ENCODE measurements at regions not wholly inside any gene's neighbourhood (a gene's known extent, or its start where the extent isn't known, plus 50 kb on each side); places are given as distances from the start of the nearest gene placed in this dataset.

DNA sequence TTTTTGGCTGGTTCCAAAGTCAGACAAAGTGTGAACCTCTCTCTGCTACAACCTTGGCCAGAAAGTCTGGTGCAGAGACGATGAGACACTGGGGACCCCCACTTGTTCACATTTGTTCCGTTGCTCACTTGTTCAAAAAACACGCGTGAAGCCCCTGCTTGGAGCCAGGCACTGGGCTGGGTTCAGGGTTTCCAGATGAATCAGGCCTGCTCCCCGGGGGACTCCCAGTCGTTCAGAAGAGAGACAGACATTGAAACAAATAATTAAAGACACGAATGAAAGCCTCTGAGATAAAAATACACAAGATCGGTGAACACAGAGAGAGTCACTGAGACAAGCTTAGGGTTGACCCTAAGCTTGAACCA is 101.5 kb upstream of the RUNX3 start:
- peak; percentile 78; the same call in 1 of the 2 replicates for TF ChIP-seq POLR2AphosphoS5 (IDR thresholded peaks at IDR 0.05; ENCODE audit: low read depth, low read length)
- peak; percentile 79 for TF ChIP-seq POLR2A (IDR thresholded peaks at IDR 0.05; ENCODE audit: low read depth, low read length)
- peak; percentile 18; the same call in 1 of the 2 replicates for TF ChIP-seq TAF1 (IDR thresholded peaks at IDR 0.05; ENCODE audit: low read depth, low read length)
